Right lobe of liver (tissue), 6 donors: ENCODE measurements at regions not wholly inside any gene's neighbourhood (a gene's known extent, or its start where the extent isn't known, plus 50 kb on each side); places are given as distances from the start of the nearest gene placed in this dataset.

Experiments used
- ATAC-seq, 4 donors: fragments of 200-7000 bp; cut with Tn5 transposase; one replicate each; pipeline ENCODE4 v1.9.1; 2020; ENCODE audit warnings: mild to moderate bottlenecking in 4 of 4, moderate library complexity in 4 of 4
- DNase-seq, 3 donors: peaks; one replicate each; pipeline ENCODE4 v3.0.0-alpha.2; 2020
- H3K27ac ChIP-seq, 3 donors: fragments of 200-600 bp; one replicate each; pipeline ENCODE4 v1.8.0; 2022
- H3K27me3 ChIP-seq, 2 donors: fragments of 200-600 bp; one replicate each; pipeline ENCODE4 v1.8.0; 2022
- H3K36me3 ChIP-seq, 4 donors: fragments of 200-600 bp; sonication (generic) in 1 of 4; one replicate each; pipeline versions ENCODE4 v1.5.1 to v1.8.0; 2017 to 2022; ENCODE audit warnings: control low read depth in 1 of 4
- H3K4me1 ChIP-seq, 4 donors: fragments of 200-600 bp; sonication (generic) in 1 of 4; one replicate each; pipeline versions ENCODE4 v1.5.1 to v1.8.0; 2017 to 2022; ENCODE audit warnings: control low read depth in 1 of 4
- H3K4me3 ChIP-seq, 3 donors: fragments of 200-600 bp; one replicate each; pipeline ENCODE4 v1.8.0; 2022
- H3K9me3 ChIP-seq, 4 donors: fragments of 200-600 bp; sonication (generic) in 1 of 4; one replicate each; pipeline versions ENCODE4 v1.5.1 to v1.8.0; 2017 to 2022; ENCODE audit warnings: control low read depth in 1 of 4
- POLR2A ChIP-seq: fragments of 450-650 bp; IDR thresholded peaks from one replicate; pipeline ENCODE4 v1.6.1; 2017; ENCODE audit warnings: antibody characterized with exemption, mild to moderate bottlenecking
- WGBS: methylation state at CpG from one replicate; pipeline ENCODE4 v1.1.6; 2018; ENCODE audit warnings: low coverage, low lambda C conversion rate; ENCODE audit not compliant: insufficient coverage; ENCODE audit errors: missing lambda C conversion rate; 5-methylcytosine and 5-hydroxymethylcytosine counted together
- intact Hi-C, 2 donors: fragments of 100-400 bp; cut with DNase I; formaldehyde crosslinking; loops; one replicate each; pipeline versions ENCODE4 v1.11.2 to v1.14.1; 2022
- TF ChIP-seq, protein P1 (sequence below), 4 donors: fragments of 200-600 bp in 3 of 4; fragments of 450-650 bp in 1 of 4; IDR thresholded peaks; one replicate each; pipeline versions ENCODE4 v1.5.1 to v1.8.0; 2016 to 2022; ENCODE audit warnings: antibody characterized with exemption in 4 of 4, mild to moderate bottlenecking in 2 of 4
- donor health status: DM: no; HTN: yes; CAD: no.
- donor health status: DM: no; HTN: no; CAD: no.
- donor health status: DM: no; HTN: no; CAD: no.
- donor health status: DM: no; HTN: yes; CAD: no.
- donor health status: DM: no; HTN: yes; CAD: no.

DNA sequence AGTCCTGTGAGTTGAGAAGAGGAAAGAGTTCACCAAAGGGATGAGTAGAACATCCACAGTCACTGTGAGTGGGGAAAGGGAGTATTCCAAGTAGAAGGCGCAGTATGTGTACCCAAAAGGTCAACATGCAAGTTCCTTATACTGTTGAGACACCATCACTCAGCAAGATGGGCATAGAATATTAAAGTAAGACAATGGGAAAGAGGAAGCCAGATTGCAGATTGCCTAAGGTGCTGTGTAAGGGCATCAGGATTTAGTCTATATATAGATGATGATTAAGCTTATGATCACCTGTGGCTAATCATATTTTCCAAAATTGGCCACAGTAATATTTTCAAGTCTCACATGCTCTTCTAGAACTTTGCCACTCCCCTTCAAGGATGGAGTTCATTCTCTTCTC lies 120.1 kb upstream of the CAMK1G start:
- H3K9me3 ChIP-seq = no peaks in the 10 kb centered on the region
- H3K27ac ChIP-seq = no peak overlapping the region
- no peaks in the 10 kb centered on the region for H3K4me1 ChIP-seq
- no peaks in the 10 kb centered on the region for H3K27me3 ChIP-seq
- WGBS = 75% methylated on average over 1 of the region's 1 CpG
- ATAC-seq (no peak), DNase-seq (no peak)
- H3K4me3 ChIP-seq = no peak overlapping the region
- no peaks in the 10 kb centered on the region for H3K36me3 ChIP-seq
- no peak for TF ChIP-seq POLR2A
- TF ChIP-seq, protein P1, sequence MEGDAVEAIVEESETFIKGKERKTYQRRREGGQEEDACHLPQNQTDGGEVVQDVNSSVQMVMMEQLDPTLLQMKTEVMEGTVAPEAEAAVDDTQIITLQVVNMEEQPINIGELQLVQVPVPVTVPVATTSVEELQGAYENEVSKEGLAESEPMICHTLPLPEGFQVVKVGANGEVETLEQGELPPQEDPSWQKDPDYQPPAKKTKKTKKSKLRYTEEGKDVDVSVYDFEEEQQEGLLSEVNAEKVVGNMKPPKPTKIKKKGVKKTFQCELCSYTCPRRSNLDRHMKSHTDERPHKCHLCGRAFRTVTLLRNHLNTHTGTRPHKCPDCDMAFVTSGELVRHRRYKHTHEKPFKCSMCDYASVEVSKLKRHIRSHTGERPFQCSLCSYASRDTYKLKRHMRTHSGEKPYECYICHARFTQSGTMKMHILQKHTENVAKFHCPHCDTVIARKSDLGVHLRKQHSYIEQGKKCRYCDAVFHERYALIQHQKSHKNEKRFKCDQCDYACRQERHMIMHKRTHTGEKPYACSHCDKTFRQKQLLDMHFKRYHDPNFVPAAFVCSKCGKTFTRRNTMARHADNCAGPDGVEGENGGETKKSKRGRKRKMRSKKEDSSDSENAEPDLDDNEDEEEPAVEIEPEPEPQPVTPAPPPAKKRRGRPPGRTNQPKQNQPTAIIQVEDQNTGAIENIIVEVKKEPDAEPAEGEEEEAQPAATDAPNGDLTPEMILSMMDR (IDR thresholded peaks at IDR 0.05) = no peak
- intact Hi-C loops = no loop called here

DNA sequence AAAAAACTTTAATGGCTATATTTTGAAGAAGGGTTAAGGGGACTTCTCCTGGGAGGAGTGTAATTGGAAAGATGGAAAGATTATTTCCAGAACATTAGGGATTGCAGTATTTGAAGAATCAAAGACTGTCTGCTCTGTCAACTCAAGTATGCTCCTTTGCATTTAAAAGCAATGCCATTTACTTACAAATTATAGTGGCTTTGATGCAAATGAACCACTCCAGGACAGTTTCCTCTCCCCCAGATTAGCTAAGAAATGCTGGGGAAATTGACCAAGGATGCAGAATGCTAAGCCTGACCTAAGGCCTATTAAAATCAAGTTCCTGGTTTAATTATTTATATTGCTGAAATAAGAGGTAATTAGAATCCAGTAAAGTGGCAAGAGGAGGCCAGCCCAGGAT lies 110.5 kb upstream of the CAMK1G start:
- no peaks in the 10 kb centered on the region for H3K4me1 ChIP-seq
- no peaks in the 10 kb centered on the region for H3K27me3 ChIP-seq
- TF ChIP-seq, protein P1 (IDR thresholded peaks at IDR 0.05) = no peak
- no peak for TF ChIP-seq POLR2A
- H3K36me3 ChIP-seq = no peaks in the 10 kb centered on the region
- no peak for DNase-seq
- H3K9me3 ChIP-seq = no peaks in the 10 kb centered on the region
- intact Hi-C loops = no loop called here
- ATAC-seq = no peak
- no peak overlapping the region for H3K27ac ChIP-seq
- no peak overlapping the region for H3K4me3 ChIP-seq

DNA sequence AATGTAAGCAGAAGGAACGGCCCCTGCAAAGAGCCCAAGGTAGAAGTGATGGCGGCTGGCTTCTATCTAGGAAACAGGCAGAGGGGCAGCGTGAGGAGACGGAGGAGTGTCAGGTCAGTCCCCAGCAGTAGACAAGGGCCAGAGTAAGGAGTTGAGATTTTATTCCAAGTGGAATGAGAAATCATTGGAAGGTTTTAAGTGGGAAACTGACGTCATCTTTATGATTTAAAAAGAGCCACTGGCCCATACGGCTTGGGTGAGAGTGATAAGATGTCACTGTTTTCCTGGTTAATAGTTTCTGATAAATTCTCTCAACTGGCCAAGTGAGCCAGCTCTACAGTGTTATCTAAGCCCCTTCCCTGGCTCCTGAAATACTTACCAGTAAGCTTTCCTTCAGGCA lies 103.2 kb upstream of the CAMK1G start:
- WGBS = 76% methylated on average over 6 of the region's 6 CpGs
- no peak for TF ChIP-seq POLR2A
- TF ChIP-seq, protein P1 (IDR thresholded peaks at IDR 0.05) = no peak
- ATAC-seq (no peak), DNase-seq (no peak)
- H3K4me1 ChIP-seq = no peaks in the 10 kb centered on the region
- no peaks in the 10 kb centered on the region for H3K9me3 ChIP-seq
- H3K27me3 ChIP-seq = no peaks in the 10 kb centered on the region
- H3K36me3 ChIP-seq = no peaks in the 10 kb centered on the region
- H3K4me3 ChIP-seq = no peak overlapping the region
- no peak overlapping the region for H3K27ac ChIP-seq
- intact Hi-C loops = no loop called here

DNA sequence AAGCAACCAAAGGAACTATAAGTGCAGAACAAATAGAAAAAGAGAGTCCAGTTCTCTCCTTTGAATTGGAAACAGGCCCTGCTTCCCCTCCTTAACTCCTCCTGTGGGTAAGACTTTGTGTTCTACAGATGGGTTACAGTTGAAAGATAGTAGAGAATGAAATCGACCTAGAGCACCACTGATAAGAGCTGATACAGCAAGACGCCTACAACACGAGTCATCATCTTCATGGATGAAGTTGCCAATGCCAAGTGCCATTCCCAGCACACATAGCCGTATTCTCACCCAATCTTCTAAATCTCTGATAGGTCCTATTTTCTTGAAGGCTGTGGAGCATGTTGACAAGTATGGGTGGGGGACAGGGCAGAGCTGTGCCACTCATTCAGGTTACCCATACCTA lies 99.8 kb upstream of the CAMK1G start:
- WGBS = no CpG with 5 or more reads among the region's 4 CpGs

DNA sequence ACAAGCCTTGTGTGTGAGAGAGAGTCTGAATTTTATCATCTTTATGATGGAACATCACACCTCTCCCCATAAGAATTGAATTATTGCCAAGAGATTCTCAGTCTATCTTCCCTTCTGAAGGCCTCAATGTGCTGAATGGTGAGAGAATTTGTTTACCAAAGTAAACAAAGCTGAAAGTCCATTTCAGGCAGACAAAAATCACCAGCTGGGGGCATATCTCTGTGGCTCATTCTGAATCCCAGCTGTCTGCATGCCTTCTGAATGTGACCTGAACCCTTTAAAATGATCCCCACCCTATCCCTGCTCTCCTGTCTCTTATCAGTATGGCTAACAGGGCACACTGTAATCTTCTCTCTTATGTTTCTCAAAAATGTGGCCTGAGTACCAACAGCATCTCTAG lies 99.1 kb upstream of the CAMK1G start:
- Histone ChIP-seq H3K27ac (no peak overlapping the region), H3K36me3 (no peaks in the 10 kb centered on the region), H3K9me3 (no peaks in the 10 kb centered on the region), H3K4me1 (no peaks in the 10 kb centered on the region), H3K4me3 (no peak overlapping the region), H3K27me3 (no peaks in the 10 kb centered on the region)
- TF ChIP-seq POLR2A = no peak
- TF ChIP-seq, protein P1 (IDR thresholded peaks at IDR 0.05) = peak in 3 of 4 donors; percentile 6 to 10 (median 9)
- ATAC-seq (peak in 2 of 4 donors; percentile 18 to 59), DNase-seq (no peak)
- intact Hi-C loops = no loop called here

More for the DNA sequence above, 99.8 kb upstream of the CAMK1G start:
- Histone ChIP-seq H3K27me3 (no peaks in the 10 kb centered on the region), H3K36me3 (no peaks in the 10 kb centered on the region), H3K4me3 (no peak overlapping the region), H3K27ac (no peak overlapping the region), H3K4me1 (no peaks in the 10 kb centered on the region), H3K9me3 (no peaks in the 10 kb centered on the region)
- no peak for DNase-seq
- TF ChIP-seq, protein P1 (IDR thresholded peaks at IDR 0.05) = no peak
- no peak for TF ChIP-seq POLR2A
- intact Hi-C loops = no loop called here
- no peak for ATAC-seq
